NCI-H82 treated with DMSO at 0.1 percent for 48 hours (cell line): ENCODE measurements at regions not wholly inside any gene's neighbourhood (a gene's known extent, or its start where the extent isn't known, plus 50 kb on each side); places are given as distances from the start of the nearest gene placed in this dataset.
"Not testable (repeated sequence)": the region's sequence is repeated elsewhere in the genome, so short reads cannot be mapped to it uniquely, and the experiment has no call there.

Experiments
- DNase-seq: peaks from one replicate; lab custom pipeline; 2025; ENCODE audit not compliant: unreplicated experiment; lab: John Stamatoyannopoulos, UW

DNA sequence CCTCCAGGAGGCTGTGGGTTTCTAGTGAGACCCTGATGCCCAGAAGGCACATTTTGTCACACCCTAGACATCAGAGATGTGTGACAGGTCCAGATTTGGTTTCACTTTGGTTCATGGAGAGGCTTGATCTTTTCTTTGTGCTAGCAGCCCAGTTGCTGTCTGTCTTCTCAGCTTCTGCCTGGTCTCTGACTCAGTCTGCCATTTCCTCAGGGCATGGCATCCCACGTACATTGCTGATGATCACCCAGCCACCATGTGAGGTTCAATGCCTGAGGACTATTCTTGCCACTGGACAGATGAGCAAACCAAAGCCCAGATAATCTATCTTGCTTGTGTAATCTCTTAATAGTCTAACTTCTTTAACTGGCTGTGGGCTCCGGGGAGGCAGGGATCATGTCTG, 144.9 kb upstream of the MRPS22 start:
- peak; percentile 7 for DNase-seq

DNA sequence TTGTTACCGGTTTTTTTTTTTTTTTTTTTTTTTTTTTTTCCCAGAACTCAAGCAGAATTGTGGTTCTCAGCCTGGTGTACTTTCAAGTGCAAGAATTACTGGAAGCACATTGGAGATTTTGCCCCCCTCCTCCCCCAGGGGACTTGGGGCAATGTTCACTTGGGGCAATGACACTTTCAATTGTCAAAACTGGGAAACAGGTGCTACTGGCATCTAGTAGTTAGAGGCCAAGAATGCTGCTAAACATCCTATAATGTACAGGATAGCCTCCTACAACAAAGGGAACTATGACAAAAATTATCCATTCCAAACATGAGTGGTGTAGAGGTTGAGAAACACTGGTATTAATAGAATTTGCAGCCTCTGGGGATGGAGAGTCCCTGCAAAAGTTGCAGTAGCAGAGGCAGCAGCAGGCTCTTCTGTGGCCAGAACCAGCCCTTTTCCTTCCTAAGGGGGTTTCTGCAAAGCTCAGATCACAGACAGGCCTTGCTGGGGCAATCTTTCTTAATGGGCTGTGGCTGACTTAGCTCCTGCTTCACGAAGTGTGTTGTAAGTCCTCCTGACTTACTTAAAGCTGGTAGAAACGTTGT, 144.3 kb upstream of the MRPS22 start:
- DNase-seq: no peak

DNA sequence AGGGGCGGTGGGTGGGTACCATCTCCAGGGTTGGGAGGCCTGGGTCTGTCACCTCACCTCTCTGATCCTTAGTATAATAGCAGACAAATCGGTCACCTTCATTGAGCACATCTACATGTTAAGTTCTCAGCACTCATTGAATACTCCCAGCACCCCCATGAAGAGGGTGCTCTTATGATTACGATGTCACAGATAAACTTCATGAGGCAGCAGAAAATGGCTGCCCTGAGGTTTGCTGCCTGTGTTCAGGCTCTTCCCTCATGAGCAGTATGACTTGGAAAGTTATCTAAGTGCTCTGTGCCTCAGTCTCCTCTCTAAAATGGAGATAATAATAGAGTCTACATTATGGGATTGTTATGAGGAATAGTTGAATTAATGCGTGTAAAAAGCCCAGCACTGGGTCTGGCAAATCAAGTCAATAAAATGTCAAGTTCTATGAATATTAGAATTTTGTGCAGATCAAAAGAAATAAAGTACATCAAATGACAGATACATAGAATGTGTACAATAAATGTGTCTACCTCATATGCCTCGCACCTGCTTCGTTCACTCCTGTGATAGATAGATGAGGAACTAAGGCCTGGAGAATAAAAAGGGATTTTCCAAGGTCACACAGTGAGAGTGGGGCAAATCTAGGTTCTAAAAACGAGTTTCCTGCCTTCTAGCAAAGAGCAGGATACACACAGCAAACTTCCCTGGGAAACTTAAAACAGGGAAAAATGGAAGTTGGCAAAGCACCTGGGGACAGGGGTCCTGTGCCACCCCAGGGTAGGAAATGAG, 142.2 kb upstream of the MRPS22 start:
- no peak for DNase-seq

DNA sequence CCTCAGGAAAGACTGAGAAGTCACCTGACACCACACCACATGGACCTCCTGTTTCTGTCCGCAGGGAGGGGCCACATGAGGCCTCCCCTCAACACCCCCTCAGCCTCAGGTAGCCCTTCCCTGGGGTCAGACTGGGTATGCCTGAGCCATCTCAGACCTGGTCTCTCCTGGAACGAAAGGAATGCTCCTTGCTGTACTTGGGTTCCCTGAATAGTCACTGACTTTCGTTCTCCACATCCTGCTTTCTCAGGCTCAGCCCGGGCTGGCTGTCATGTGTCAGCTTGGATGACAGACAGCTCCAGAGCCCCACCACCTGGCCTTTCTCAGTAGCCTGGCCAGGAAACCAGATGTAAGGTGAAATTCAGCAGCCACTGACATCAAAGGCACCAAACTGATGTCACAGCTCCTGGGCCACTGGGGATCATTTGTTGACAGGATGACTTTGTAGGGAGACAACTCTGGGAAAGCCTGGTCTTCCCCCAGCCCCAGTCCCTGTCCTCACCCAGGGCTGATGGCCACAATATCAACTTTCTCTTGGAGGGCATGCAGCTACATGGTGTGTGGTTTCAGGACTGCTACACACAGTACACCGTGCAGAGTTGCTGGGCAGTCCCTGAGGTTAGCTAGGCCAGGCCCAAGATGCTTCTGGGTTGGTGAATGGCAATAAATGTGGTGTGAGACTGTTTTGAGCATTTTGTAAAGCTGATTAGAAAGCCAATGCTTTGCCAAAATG, 141.4 kb upstream of the MRPS22 start:
- DNase-seq: peak; percentile 8

DNA sequence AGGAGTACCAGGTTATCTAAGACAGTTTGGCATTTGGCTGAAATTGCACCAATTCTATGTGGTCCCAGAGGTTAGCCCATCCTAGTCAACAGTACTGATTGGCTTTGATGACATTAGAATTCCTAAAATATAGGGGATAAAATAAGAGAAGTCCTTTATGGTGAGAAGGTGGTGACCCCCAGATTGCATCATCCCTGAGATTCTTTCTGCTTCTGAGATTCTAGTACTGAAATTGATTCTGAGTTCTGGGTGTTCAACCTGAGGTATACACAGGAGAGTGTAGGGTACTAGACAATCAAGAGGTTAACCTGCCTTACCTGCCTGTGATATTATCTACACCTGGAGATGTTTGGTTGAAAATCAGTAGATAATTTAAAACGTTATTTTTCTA, 140.9 kb upstream of the MRPS22 start:
- DNase-seq: no peak

DNA sequence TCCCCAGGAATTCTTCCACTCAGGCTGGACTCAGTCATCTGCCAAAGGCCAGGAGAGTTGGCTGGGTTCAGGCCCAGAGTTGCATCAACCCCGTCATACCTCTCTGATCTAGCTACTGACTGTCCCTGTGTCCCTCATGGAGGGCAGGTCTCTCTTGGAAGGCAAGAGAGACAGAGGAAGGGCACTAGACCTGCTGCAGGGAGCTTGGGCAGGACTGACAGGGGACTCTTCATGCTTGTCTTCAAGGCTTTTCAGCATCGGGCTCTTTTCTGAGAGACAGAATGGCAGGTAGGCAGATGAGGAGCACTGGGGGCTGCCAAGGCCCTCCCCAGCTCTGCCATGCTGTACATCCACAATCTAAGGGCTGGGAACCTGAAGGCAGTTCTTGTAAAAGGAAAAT, 140.1 kb upstream of the MRPS22 start:
- no peak for DNase-seq

DNA sequence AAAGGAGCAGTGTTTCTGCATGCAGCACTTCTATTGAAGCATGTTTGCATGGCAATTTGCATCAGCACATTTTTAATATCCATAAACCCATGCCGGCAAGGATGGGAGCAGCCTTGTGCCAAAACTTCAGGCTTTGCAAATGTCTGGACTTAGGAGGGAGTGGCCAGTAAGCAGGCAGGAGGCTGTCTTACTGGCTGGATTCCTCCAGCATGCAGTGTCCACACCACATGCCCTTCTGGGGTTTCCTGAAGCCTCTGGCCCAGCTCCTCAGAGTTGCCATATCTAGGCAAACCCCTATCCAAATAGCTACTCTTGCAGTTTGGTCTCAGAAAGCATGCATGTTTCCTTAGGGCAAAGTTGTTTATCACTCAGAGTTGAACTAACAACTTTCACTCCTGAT, 139.1 kb upstream of the MRPS22 start:
- DNase-seq: no peak

DNA sequence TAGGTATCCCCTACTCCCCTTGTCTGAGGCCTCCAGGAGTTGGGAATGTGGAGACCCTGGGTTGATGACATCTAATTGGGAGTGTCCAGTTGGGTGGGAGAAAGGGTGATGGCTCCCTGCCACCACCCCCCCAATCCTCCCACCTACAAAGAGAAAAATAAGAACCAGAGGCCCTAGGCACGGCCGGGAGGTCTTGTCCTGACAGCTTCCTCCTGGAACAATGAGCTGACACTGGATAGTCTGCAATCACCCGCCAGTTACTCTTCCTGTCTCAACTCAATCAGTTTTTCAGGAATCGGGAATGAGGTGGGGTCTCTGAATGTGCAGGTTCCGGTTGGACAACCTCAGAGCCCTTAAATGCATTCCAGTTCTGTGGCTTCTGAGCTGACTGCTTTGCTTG, 129.9 kb upstream of the MRPS22 start:
- no peak for DNase-seq

DNA sequence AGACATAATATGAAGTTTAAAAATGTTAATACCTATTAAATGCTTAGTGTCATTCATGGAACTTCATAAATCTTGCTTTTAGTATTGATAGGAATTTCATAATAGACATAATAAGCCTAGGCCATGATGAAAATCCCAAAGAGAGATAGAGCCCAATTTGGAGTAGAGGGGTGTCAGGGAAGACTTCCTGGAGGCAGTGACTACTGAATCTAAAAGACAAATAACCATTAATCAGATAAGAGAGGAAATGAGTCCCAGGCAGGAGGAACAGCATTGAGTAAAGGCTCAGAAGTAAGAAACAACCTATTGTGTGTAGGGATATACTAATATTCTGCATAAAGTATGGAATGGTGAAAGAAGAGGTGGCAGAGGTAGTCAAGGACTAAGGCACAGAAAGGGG, 126.9 kb upstream of the MRPS22 start:
- DNase-seq: no peak

DNA sequence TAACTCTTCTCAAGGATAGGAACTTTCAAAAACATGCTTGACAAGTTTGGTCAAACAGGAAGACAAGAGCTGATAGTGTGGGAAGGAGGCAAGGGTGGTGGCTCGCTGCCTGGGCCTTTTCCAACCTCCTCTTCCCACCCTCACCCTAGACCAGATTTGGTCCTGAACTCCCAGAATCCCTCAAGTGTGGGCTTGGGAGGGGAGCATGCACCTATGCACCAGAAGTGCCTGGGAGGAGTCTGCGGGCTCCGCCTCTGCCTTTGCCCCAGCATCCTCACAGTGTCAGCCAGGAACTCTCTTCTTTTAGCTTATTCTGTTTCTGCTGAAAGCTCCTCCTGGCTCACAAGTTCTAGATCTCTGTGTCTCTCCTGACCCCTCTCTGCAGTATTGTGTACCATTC, 126.2 kb upstream of the MRPS22 start:
- no peak for DNase-seq

DNA sequence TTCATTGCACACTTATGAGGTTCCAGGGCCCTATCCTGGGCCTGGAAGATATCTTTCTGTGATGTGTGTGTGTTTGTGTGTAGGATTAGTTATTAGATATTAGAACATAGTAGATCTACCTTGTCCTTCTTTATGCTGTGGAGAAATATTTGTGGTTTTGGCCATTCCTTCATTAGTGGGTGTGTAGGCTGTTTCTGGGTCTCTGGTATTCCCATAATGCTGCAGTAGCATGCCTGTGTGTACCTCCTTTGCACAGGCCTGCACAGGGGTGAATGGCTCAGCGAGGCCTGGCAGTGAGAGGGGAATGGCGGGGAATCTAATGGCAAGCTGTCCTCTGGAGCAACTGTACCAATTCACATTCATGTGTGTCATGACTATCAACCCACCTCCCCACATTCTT, 125.8 kb upstream of the MRPS22 start:
- no peak for DNase-seq

DNA sequence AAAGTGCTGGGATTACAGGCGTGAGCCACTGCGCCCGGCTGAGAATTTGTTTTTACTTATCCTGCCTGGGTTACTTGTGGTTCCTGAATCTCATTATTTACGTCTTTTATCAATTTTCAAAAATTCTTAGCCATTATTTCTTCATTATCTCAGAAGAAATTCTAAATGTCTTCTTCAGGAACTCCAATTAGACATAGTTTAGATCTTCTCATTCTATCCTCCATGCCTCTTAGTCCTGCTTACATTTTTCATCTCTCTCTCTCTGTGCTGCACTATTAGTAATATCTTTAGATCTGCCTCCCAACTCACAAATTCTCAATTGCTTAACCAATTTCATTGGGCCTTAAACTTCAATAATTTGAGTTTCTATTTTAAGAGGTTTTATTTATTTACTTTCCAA, 124.4 kb upstream of the MRPS22 start:
- DNase-seq: no peak

DNA sequence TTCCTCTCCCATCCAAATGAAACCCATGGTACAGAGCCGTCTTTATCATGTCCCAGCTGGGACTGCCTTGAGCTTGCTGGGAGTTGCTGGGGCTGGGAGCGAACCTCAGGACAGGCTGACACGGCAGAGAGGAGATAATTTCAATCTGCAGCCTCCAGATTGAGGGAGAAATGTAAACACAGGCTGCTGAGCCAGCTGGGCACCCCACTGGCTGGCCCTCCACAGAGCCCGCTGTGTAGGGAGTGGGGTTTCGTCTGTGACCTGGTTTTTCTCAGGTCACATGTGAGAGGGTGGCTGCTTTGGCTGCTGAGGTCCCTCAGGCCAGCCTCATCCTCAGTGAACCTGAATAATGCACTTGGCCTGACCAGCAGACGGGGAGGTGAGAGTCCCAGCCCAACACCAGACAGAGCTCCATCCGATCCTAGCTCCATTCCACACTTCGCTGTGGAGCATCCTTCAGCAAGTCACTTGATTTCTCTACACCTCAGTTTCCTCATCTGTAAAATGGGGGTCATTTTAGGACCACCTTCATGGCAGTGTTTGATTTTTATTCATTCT, 121.6 kb upstream of the MRPS22 start:
- no peak for DNase-seq

DNA sequence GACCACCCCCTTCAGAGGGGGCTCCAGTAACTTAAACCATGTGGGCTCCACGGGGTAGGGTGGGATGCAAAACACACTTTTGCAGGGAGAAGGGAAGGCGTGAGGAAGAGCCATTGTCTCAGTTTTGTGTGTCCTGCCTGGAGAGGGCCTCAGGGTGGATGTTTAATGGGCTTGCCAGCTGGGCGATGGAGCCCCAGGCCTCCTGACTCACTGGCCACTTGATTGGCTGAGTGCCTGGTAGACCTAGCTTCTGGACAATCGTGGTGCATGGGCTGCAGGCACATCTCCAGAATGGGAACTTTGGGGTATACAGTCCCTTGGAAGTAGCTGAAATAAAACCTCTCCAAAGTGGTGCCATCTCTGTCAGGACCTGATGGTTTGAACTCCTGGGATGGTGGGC, 118.3 kb upstream of the MRPS22 start:
- DNase-seq: no peak

DNA sequence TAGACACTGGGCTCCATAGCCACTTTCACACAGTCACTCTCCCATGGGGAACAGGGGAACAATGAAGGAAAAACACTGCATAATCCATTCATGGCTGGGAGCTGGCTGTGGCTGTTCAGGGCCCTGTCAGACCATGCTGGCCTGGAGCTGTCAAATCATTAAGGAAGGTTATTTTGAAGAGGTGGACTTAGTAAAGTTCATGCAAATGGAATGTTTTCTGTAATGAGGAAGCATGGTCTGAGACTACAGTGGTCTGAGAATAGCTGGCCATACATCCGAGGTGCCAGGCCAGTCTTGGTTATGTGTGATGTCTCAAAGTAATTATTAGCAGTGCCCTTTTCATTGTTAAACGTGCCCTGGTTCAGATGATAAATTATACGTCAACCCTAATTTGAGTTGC, 117.1 kb upstream of the MRPS22 start:
- no peak for DNase-seq

DNA sequence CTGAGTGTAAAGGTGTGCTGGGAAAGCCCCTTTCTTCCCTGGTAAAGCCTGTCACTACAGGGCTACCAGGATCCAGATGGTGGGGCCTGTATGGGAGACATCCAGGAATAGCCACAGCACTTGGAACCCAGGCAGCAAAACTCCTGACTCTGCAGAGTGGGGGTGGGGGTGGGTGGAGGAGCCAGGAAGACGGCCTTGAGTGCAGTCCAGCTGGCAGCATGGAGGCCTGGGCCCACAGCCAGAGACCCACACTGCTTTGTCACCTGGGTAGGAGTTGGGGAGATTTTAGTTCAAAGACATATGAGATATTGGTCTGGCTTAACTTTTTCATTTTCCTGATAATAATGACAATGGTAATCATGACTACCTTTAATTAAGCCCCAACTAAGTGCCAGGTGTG, 116.7 kb upstream of the MRPS22 start:
- no peak for DNase-seq

DNA sequence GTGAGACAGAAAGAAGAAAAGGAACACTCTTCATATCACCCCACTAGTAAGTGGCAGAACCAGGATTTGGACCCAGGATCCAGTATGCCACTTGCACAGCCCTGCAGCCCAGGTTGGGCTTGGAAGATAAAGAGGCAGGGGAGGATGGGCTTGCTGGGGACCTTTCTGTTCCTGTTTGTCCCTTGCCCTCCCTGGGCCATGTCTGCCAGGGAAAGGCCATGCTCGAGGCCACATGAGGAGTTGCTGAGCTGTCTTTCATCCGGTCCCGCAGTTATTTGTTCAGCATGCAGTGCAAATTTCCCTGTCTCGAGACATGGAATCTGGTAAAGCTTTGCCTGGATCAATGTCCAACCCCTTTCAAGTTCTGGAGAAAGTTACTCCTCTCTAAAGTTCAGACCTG, 116.0 kb upstream of the MRPS22 start:
- DNase-seq: no peak

DNA sequence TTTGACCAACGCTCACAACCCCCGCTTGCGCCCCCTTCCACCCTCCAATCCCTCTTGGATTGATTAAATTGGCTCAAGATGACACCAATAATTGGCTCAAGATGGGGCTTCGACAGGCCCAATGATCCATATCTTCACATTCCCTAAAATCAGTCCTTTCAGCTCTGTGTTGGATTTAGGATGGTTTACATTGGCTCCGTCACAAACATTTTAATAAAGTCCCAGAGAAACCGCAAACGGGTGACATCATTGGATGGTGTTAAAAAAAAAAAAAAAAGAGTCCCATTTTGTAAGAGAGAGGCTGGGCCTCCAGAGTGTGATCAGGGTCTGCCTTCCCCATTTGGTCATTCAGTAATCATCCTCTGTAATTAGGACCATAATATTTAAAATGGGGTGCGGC, 113.4 kb upstream of the MRPS22 start:
- no peak for DNase-seq

DNA sequence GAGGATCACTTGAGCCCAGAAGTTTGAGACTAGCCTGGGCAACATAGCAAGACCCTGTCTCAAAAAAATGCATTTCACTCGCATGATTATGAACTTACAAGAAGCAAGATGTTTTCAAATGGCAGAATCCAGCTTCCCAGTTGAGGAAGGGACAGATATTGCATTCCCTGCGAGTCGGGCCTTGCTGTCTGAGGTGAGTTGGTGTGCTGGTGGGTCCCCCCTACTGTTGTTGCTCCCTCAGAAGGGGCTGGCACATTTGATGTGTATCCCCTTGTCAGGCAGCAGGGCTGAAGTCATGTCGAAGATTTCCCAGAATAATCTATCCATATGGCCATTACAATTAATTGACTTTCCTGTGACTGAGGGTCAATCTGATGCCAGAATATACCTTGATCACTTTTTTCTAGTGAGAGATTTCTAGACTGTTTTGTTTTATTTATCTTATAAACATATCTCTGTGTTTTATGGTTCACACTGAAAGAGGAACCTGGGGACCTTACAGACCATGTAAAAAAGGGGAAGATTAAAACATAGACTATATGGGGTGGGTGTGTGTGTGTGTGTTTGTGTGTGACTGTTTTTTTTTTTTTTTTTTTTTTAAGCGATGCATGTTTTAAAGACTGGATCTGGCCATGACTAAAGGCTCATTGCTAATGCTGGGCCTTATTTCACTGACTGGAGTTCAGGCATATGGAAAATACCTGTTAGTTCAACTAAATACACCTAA, 112.1 kb upstream of the MRPS22 start:
- DNase-seq: no peak

DNA sequence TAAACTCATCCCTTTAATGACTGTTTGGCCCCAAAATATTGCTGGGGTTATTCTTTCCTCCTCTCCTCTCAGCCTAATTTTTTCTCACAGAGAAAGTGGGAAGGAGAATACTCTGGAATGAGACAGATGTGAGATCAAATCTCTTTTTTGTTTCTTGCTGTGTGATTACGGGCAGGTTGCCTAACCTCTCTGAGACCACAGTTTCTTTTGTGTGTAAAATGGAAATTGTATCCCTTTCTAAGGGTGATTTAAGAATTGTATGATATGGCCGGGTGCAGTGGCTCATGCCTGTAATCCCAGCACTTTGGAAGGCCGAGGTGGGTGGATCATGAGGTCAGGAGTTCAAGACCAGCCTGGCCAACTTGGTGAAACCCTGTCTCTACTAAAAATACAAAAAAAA, 111.5 kb upstream of the MRPS22 start:
- not testable (repeated sequence) for DNase-seq

DNA sequence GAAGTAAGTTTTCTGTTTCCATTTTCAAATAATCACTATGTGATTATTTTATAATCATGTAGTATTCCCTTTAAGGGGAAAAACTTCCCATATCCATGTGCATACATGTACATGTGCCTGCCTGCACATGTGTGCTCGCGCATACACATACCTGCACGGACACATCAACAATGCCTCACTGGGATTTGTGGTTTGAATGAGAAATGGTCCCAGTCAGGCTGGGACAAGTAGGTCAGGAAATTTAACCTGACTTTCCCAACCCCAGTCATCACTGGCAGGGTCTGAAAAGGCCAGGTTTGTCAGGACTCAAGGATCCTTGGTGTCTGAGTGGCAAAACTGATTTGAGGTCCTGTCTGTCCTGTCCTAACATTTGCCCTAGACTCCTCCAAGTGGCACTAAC, 109.3 kb upstream of the MRPS22 start:
- no peak for DNase-seq
